ENCODE measurements at regions not wholly inside any gene's neighbourhood (a gene's known extent, or its start where the extent isn't known, plus 50 kb on each side); places are given as distances from the start of the nearest gene placed in this dataset.

DNA sequence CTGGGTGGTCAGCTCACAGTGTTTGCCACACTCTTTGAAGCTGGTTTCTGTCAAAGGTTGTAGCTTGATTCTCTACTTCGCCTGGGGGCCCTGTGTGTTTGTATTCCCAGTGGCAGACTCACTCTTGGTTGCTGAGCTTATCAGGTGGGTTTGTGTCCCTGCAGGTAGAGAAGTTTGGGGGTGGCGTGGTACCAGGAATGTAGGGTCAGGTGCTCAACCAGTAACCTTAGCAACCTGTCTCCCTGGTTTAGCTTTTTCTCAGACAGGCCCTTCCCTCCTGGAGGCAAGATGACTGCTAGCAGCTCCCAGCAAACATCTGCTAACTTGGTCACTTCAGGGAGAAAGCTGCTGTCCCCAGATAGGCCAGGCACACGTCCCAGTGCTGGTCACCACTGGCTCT lies 352.2 kb downstream of the AACS start:
- H3K27ac ChIP-seq, result no peak overlapping the region
- no peaks in the 10 kb centered on the region for H3K27me3 ChIP-seq
- H3K9me3 ChIP-seq, result no peaks in the 10 kb centered on the region
- no peaks in the 10 kb centered on the region for H3K36me3 ChIP-seq
- no peaks in the 10 kb centered on the region for H3K4me1 ChIP-seq
- DNase-seq, result no peak
- TF ChIP-seq, protein P1, sequence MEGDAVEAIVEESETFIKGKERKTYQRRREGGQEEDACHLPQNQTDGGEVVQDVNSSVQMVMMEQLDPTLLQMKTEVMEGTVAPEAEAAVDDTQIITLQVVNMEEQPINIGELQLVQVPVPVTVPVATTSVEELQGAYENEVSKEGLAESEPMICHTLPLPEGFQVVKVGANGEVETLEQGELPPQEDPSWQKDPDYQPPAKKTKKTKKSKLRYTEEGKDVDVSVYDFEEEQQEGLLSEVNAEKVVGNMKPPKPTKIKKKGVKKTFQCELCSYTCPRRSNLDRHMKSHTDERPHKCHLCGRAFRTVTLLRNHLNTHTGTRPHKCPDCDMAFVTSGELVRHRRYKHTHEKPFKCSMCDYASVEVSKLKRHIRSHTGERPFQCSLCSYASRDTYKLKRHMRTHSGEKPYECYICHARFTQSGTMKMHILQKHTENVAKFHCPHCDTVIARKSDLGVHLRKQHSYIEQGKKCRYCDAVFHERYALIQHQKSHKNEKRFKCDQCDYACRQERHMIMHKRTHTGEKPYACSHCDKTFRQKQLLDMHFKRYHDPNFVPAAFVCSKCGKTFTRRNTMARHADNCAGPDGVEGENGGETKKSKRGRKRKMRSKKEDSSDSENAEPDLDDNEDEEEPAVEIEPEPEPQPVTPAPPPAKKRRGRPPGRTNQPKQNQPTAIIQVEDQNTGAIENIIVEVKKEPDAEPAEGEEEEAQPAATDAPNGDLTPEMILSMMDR (IDR thresholded peaks at IDR 0.05), result no peak
- no peak for TF ChIP-seq POLR2A (IDR thresholded peaks at IDR 0.05)
- H3K4me3 ChIP-seq, result no peak overlapping the region

DNA sequence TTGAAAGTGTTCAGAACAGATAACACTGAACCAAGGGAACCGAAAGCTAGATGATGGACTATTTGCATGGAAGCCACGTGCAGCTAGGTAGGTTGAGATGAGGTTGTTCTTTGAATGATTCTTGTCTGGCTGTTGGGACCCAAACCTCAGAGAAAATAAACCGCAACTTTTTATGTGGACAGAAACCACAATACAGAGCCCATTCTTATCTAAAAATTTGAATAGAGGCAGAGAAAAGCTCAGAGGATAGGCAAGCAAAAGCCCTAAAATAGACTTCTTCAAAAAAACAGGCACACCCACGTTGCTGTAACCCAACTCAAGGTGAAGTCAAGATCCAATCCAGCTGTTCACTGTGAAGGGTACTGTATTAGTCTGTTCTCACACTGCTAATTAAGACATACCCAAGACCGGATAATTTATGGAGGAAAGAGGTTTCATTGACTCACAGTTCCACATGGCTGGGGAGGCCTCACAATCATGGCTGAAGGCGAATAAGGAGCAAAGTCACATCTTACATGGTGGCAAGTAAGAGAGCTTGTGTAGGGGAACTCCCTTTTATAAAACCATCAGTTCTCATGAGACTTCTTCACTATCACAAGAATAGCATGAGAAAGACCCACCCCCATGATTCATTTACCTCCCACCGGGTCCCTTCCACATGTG lies 353.8 kb downstream of the AACS start:
- Histone ChIP-seq H3K36me3 (no peaks in the 10 kb centered on the region), H3K27ac (no peak overlapping the region), H3K4me1 (no peaks in the 10 kb centered on the region), H3K27me3 (no peaks in the 10 kb centered on the region), H3K9me3 (no peaks in the 10 kb centered on the region), H3K4me3 (no peak overlapping the region)
- DNase-seq, result no peak
- TF ChIP-seq, protein P1 (IDR thresholded peaks at IDR 0.05), result no peak
- no peak for TF ChIP-seq POLR2A (IDR thresholded peaks at IDR 0.05)

DNA sequence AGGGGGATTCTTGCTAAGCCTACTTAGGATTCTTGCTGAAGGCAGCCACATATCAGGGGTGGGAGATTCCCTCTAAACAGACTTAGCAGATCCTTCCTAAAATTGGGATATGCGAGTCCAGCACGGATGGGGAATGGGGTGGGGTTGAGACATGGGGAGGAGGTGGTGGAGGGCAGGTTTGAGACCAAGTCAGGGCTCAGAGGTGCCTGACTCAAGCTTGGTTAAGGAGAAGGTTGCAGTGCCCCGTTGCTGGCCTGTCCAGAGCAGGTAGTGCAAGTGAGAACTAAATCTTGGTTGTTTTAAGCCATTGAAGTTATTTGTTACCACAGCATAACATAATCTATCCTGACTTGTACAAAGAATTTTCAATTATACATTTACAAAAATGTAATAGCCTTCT lies 359.7 kb downstream of the AACS start:
- DNase-seq, result no peak
- Histone ChIP-seq H3K4me3 (no peak overlapping the region), H3K4me1 (no peaks in the 10 kb centered on the region), H3K27me3 (no peaks in the 10 kb centered on the region), H3K36me3 (no peaks in the 10 kb centered on the region), H3K27ac (no peak overlapping the region), H3K9me3 (no peaks in the 10 kb centered on the region)
- TF ChIP-seq, protein P1 (IDR thresholded peaks at IDR 0.05), result no peak
- no peak for TF ChIP-seq POLR2A (IDR thresholded peaks at IDR 0.05)

DNA sequence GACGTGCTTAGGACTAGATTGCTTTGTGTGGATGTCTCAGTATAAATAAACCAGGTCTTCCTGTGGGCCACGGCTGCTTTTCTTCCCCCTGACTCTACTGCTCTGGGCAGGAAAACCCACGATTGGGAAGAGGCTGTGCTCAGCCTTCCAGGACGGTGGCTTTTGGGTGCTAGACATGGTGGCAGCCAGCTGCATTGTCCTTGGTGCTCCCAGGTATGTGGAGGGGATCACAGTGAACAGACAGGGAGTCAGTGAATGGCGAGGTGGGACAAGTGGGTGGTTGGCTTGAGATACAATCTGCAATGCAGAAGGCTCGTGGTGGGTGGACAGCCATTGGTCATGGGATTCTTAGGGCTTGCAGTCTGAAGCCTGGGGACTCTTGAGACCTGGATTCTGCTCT lies 366.3 kb downstream of the AACS start:
- DNase-seq, result no peak
- Histone ChIP-seq H3K9me3 (no peaks in the 10 kb centered on the region), H3K4me3 (no peak overlapping the region), H3K4me1 (no peaks in the 10 kb centered on the region), H3K27ac (no peak overlapping the region), H3K36me3 (no peaks in the 10 kb centered on the region), H3K27me3 (no peaks in the 10 kb centered on the region)
- TF ChIP-seq, protein P1 (IDR thresholded peaks at IDR 0.05), result no peak
- no peak for TF ChIP-seq POLR2A (IDR thresholded peaks at IDR 0.05)

DNA sequence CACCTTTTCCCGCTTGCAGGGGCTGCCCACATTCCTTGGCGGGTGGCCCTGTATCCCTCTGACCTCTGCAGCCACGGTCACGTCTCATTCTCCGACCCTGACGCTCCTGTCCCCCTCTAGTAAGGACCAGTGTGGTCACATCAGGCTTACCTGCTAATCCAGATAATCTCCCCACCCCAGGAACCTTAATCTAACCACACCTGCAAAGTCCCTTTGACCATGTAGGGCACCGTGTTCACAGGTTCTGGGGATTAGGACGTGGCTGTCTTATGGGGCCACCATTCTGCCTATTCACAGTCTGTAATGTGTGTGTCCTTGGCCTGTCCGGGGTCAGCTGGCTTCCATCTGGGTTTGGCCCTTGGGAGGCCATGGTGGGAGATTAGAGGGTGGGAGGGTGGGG lies 368.9 kb downstream of the AACS start:
- H3K4me3 ChIP-seq, result no peak overlapping the region
- TF ChIP-seq, protein P1 (IDR thresholded peaks at IDR 0.05), result no peak
- no peak for TF ChIP-seq POLR2A (IDR thresholded peaks at IDR 0.05)
- no peaks in the 10 kb centered on the region for H3K36me3 ChIP-seq
- H3K27me3 ChIP-seq, result no peaks in the 10 kb centered on the region
- no peaks in the 10 kb centered on the region for H3K4me1 ChIP-seq
- DNase-seq, result no peak
- no peak overlapping the region for H3K27ac ChIP-seq
- no peaks in the 10 kb centered on the region for H3K9me3 ChIP-seq
